HG02884 (cell line): ENCODE measurements at regions not wholly inside any gene's neighbourhood (a gene's known extent, or its start where the extent isn't known, plus 50 kb on each side); places are given as distances from the start of the nearest gene placed in this dataset.

Experiments
- ATAC-seq: cut with Tn5 transposase; IDR thresholded peaks from one replicate; pipeline ENCODE4 v1.9.1; 2021; ENCODE audit warnings: mild to moderate bottlenecking, moderate library complexity; ENCODE audit not compliant: unreplicated experiment

GRCh38 chr5:130279386-130279785 is 375.1 kb downstream of the CHSY3 start:
- no peak for ATAC-seq

GRCh38 chr5:130278136-130278535 is 373.9 kb downstream of the CHSY3 start:
- no peak for ATAC-seq

GRCh38 chr5:130277522-130277921 is 373.3 kb downstream of the CHSY3 start:
- no peak for ATAC-seq

- no peak for ATAC-seq
Measured at GRCh38 chr5:130277002-130277401, 372.7 kb downstream of the CHSY3 start.

GRCh38 chr5:130272837-130273236 is 368.6 kb downstream of the CHSY3 start:
- no peak for ATAC-seq

GRCh38 chr5:130270786-130271185 is 366.5 kb downstream of the CHSY3 start:
- no peak for ATAC-seq

GRCh38 chr5:130268489-130268888 is 364.2 kb downstream of the CHSY3 start:
- no peak for ATAC-seq

- ATAC-seq: no peak
Measured at GRCh38 chr5:130267926-130268325, 363.7 kb downstream of the CHSY3 start.

- no peak for ATAC-seq
Measured at GRCh38 chr5:130260481-130260880, 356.2 kb downstream of the CHSY3 start.

GRCh38 chr5:130251931-130252330 is 347.7 kb downstream of the CHSY3 start:
- ATAC-seq: no peak

- ATAC-seq: no peak
Measured at GRCh38 chr5:130243641-130244040, 339.4 kb downstream of the CHSY3 start.

- no peak for ATAC-seq
Measured at GRCh38 chr5:130237721-130238120, 333.5 kb downstream of the CHSY3 start.
